Activated B cell treated with CpG ODN at 0.5 μM for 24 hours (primary cell): ENCODE measurements at regions not wholly inside any gene's neighbourhood (a gene's known extent, or its start where the extent isn't known, plus 50 kb on each side); places are given as distances from the start of the nearest gene placed in this dataset.

Source experiments
- ATAC-seq: fragments of 200-7000 bp; cut with Tn5 transposase; one replicate; pipeline ENCODE4 v1.10.0; 2021; ENCODE audit warnings: low read depth, mild to moderate bottlenecking, moderate library complexity
- CTCF ChIA-PET: fragments of 350-600 bp; sonication (Branson Sonifier 250); formaldehyde crosslinking; loops from one replicate; lab custom pipeline; 2021; ENCODE audit warnings: antibody characterized with exemption; lab: Charles Lee
- POLR2A ChIA-PET: fragments of 350-600 bp; sonication (Branson Sonifier 250); formaldehyde crosslinking; loops from one replicate; lab custom pipeline; 2021; ENCODE audit warnings: antibody characterized with exemption; lab: Charles Lee
- DNase-seq: peaks from one replicate; pipeline ENCODE4 v3.0.0; 2022
- H3K27ac Mint-ChIP-seq: one replicate; pipeline ENCODE4 v1.8.0; 2020; ENCODE audit warnings: mixed read lengths
- H3K27me3 Mint-ChIP-seq: one replicate; pipeline ENCODE4 v1.8.0; 2021; ENCODE audit warnings: mixed read lengths
- H3K36me3 Mint-ChIP-seq: one replicate; pipeline ENCODE4 v1.8.0; 2021; ENCODE audit warnings: low read depth, mixed read lengths
- H3K4me1 Mint-ChIP-seq: one replicate; pipeline ENCODE4 v1.8.0; 2021; ENCODE audit warnings: mixed read lengths
- H3K4me3 Mint-ChIP-seq: one replicate; pipeline ENCODE4 v1.8.0; 2020; ENCODE audit warnings: mild to moderate bottlenecking, mixed read lengths
- H3K9me3 Mint-ChIP-seq: one replicate; pipeline ENCODE4 v1.8.0; 2020; ENCODE audit warnings: mixed read lengths
- intact Hi-C: fragments of 100-400 bp; cut with micrococcal nuclease; formaldehyde crosslinking; loops from one replicate; pipeline ENCODE4 v1.15.1; 2024
- TF ChIP-seq, protein P1 (sequence below): fragments of 200-600 bp; IDR thresholded peaks from one replicate; pipeline ENCODE4 v1.8.0; 2022; ENCODE audit warnings: antibody characterized with exemption, mild to moderate bottlenecking

DNA sequence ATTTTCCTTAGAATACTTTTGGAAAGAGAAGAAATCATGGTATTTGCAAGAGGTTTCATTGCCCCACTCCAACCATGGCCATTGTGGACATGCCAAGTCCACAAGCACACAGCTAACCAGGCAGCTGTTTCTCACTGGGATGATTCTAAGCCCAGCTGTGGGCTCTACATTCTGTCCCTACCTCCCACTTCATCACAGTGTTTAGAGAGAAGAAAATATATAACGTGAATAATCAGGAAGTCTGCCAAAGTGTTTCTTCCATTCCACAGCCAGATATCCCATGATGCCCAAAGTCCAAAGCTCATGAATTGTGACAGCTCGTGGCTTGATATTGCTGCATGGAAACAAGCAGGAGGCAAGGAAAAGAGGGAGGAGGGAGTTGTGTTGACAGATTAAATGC is 433.7 kb upstream of the GYPC start:
- Mint-ChIP-seq H3K27me3 (no peaks in the 10 kb centered on the region), H3K4me1 (no peaks in the 10 kb centered on the region), H3K4me3 (no peak overlapping the region), H3K27ac (no peak overlapping the region), H3K9me3 (peaks cover 4% of the 10 kb centered on the region), H3K36me3 (no peaks in the 10 kb centered on the region)
- POLR2A ChIA-PET = no interaction called here
- ATAC-seq (no peak), DNase-seq (no peak)
- CTCF ChIA-PET = no interaction called here
- TF ChIP-seq, protein P1, sequence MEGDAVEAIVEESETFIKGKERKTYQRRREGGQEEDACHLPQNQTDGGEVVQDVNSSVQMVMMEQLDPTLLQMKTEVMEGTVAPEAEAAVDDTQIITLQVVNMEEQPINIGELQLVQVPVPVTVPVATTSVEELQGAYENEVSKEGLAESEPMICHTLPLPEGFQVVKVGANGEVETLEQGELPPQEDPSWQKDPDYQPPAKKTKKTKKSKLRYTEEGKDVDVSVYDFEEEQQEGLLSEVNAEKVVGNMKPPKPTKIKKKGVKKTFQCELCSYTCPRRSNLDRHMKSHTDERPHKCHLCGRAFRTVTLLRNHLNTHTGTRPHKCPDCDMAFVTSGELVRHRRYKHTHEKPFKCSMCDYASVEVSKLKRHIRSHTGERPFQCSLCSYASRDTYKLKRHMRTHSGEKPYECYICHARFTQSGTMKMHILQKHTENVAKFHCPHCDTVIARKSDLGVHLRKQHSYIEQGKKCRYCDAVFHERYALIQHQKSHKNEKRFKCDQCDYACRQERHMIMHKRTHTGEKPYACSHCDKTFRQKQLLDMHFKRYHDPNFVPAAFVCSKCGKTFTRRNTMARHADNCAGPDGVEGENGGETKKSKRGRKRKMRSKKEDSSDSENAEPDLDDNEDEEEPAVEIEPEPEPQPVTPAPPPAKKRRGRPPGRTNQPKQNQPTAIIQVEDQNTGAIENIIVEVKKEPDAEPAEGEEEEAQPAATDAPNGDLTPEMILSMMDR = no peak
- intact Hi-C loops = no loop called here

DNA sequence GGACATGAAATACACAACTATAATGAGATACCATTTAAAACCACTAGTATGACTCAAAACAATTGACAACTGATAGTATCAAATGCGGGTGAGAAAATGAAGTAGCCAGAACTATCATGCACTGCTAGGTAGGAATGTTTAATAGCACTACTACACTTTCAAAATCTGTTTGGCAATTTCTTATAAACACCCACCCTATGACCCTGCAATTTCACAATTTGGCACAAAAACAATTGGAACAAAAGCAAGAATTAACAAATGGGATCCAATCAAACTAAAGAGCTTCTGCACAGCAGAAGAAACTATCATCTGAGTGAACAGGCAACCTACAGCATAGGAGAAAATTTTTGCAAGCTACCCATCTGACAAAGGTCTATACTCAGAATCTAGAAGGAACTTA is 431.2 kb upstream of the GYPC start:
- H3K9me3 Mint-ChIP-seq = peaks cover 14% of the 10 kb centered on the region
- H3K27ac Mint-ChIP-seq = no peak overlapping the region
- ChIA-PET POLR2A (no interaction called here), CTCF (no interaction called here)
- no peak for ATAC-seq
- no peaks in the 10 kb centered on the region for H3K4me1 Mint-ChIP-seq
- H3K36me3 Mint-ChIP-seq = no peaks in the 10 kb centered on the region
- no peak for DNase-seq
- H3K27me3 Mint-ChIP-seq = no peaks in the 10 kb centered on the region
- TF ChIP-seq, protein P1 = no peak
- intact Hi-C loops = no loop called here
- H3K4me3 Mint-ChIP-seq = no peak overlapping the region

DNA sequence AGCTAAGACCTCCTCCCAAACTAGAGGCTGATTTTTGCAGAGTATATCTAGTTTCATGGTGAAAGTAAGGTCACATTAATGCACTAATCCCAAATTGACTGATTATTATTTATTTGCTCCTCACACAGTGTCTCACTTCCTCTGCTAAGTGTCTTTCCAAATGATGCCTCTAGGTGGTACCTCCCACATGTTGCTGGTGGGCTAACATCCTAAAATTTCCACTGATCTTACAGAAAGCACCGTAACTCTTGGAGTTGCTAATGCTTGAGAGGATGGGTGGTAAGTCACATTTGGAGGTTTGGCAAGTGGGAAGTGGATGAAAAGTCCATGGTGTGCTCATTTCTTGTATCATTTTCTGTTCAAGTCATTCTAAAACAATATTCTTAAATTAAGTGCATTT is 428.7 kb upstream of the GYPC start:
- TF ChIP-seq, protein P1 = no peak
- H3K4me3 Mint-ChIP-seq = no peak overlapping the region
- H3K36me3 Mint-ChIP-seq = no peaks in the 10 kb centered on the region
- POLR2A ChIA-PET = no interaction called here
- intact Hi-C loops = no loop called here
- peaks cover 16% of the 10 kb centered on the region for H3K9me3 Mint-ChIP-seq
- no peaks in the 10 kb centered on the region for H3K27me3 Mint-ChIP-seq
- no peaks in the 10 kb centered on the region for H3K4me1 Mint-ChIP-seq
- CTCF ChIA-PET = no interaction called here
- H3K27ac Mint-ChIP-seq = no peak overlapping the region
- DNase-seq (no peak), ATAC-seq (no peak)

DNA sequence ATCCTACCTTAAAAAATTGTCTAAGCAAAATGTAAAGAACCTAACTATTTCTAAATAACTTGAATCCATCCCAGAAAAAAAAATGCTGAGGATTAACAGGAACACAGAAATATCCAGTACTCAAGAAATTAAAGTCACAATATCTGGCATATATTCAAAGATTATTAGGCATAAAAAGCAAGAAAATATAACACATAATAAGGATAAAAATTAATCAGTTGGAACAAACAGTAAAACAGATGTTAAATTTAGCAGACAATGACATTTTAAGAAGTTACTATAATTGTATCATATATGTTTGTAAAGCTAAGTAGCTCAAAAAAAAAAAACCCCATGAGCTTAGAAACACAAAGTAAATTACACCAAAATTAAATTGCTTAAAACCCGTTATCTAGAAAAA is 427.4 kb upstream of the GYPC start:
- no peak for DNase-seq
- Mint-ChIP-seq H3K36me3 (no peaks in the 10 kb centered on the region), H3K27me3 (no peaks in the 10 kb centered on the region), H3K9me3 (peaks cover 16% of the 10 kb centered on the region), H3K4me3 (no peak overlapping the region), H3K27ac (no peak overlapping the region), H3K4me1 (no peaks in the 10 kb centered on the region)
- POLR2A ChIA-PET = no interaction called here
- CTCF ChIA-PET = no interaction called here
- intact Hi-C loops = no loop called here
- TF ChIP-seq, protein P1 = no peak
- no peak for ATAC-seq

DNA sequence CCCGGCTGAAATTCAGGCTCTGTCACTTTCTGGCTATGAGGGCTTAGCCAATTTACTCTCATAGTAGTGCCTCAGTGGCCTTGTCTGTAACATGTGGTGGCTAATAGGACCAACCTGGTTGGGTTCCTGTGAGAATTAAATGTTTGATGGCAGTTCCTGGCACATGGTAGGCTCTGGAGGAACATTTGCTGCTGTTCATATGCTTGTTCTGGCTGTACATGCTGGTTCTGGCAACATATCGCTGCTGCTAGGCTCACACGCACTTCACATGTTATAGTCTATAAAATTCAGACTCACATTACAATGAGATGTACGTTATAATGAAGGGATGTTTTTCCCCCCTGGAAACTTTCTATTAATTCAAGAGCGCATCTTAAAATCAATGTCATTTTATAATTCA is 417.7 kb upstream of the GYPC start:
- no peaks in the 10 kb centered on the region for H3K36me3 Mint-ChIP-seq
- no peak for ATAC-seq
- no peaks in the 10 kb centered on the region for H3K4me1 Mint-ChIP-seq
- ChIA-PET CTCF (no interaction called here), POLR2A (no interaction called here)
- no peaks in the 10 kb centered on the region for H3K27me3 Mint-ChIP-seq
- intact Hi-C loops = no loop called here
- TF ChIP-seq, protein P1 = no peak
- no peak for DNase-seq
- H3K27ac Mint-ChIP-seq = no peak overlapping the region
- no peak overlapping the region for H3K4me3 Mint-ChIP-seq
- no peaks in the 10 kb centered on the region for H3K9me3 Mint-ChIP-seq
